DND-41 (cell line): ENCODE measurements at regions not wholly inside any gene's neighbourhood (a gene's known extent, or its start where the extent isn't known, plus 50 kb on each side); places are given as distances from the start of the nearest gene placed in this dataset.

Experiments
- CTCF ChIP-seq: IDR thresholded peaks from 2 replicates; pipeline ENCODE4 v1.5.1; 2012; ENCODE audit warnings: borderline replicate concordance, low read length, moderate library complexity, mild to moderate bottlenecking; ENCODE audit not compliant: poor library complexity, severe bottlenecking; ENCODE audit errors: extremely low read depth
- EZH2 ChIP-seq: IDR thresholded peaks from 3 replicates; pipeline ENCODE4 v1.6.1; 2012; ENCODE audit warnings: borderline replicate concordance, low read depth, mild to moderate bottlenecking, moderate library complexity, low read length, inconsistent platforms; ENCODE audit not compliant: severe bottlenecking

GRCh38 chr10:62467527-62467926 lies 93.4 kb downstream of the ZNF365 start:
- no peak for TF ChIP-seq CTCF
- TF ChIP-seq EZH2: no peak
